ENCODE measurements at regions not wholly inside any gene's neighbourhood (a gene's known extent, or its start where the extent isn't known, plus 50 kb on each side); places are given as distances from the start of the nearest gene placed in this dataset.

GRCh38 chr4:42713391-42713790 is 56.5 kb upstream of the ATP8A1 start:
- Histone ChIP-seq H3K9ac (ENCODE audit: low read depth, low read length, poor library complexity) (no peak overlapping the region), H3K36me3 (replicated peaks in 1 of 2; ENCODE audit: control insufficient read depth in 2 of 2, insufficient read depth in 2 of 2, low read length in 2 of 2) (no peaks in the 10 kb centered on the region), H2BK5ac (ENCODE audit: low read length) (no peak overlapping the region), H2BK15ac (ENCODE audit: low read length) (no peak overlapping the region), H3K4me3 (ENCODE audit: low read length in 2 of 2) (no peak overlapping the region), H3K27ac (replicated peaks; ENCODE audit: low read length) (no peak overlapping the region), H2BK12ac (ENCODE audit: low read length) (no peak overlapping the region), H3K4me2 (ENCODE audit: insufficient read depth, low read length, poor library complexity, severe bottlenecking) (no peak overlapping the region), H2AFZ (ENCODE audit: low read length) (no peak overlapping the region), H3K9me3 (replicated peaks in 1 of 2; ENCODE audit: control insufficient read depth in 2 of 2, insufficient read depth in 1 of 2, low read depth in 1 of 2, low read length in 2 of 2) (no peaks in the 10 kb centered on the region), H4K91ac (ENCODE audit: low read depth, low read length, poor library complexity) (no peak overlapping the region), H3K27me3 (ENCODE audit: control insufficient read depth in 3 of 3, insufficient read depth in 3 of 3, low read depth in 1 of 3, low read length in 3 of 3) (no peaks in the 10 kb centered on the region), H3K23ac (ENCODE audit: low read depth, low read length, poor library complexity) (no peak overlapping the region), H2BK120ac (ENCODE audit: low read depth, low read length) (no peak overlapping the region), H3K4me1 (ENCODE audit: control insufficient read depth in 2 of 2, insufficient read depth in 1 of 2, low read depth in 1 of 2, low read length in 2 of 2) (no peaks in the 10 kb centered on the region), H3K79me1 (ENCODE audit: low read depth, low read length) (no peaks in the 10 kb centered on the region), H3K14ac (ENCODE audit: low read length) (no peak overlapping the region), H4K8ac (ENCODE audit: low read depth, low read length) (no peak overlapping the region), H3K4ac (ENCODE audit: low read length) (no peak overlapping the region), H3K18ac (ENCODE audit: low read length) (peak overlapping the region; percentile 20), H2AK5ac (ENCODE audit: low read depth, low read length) (no peak overlapping the region)
- no CpG with 5 or more reads among the region's 3 CpGs for WGBS, 2 donors (ENCODE audit: extremely low coverage in 2 of 2, insufficient read length in 2 of 2, insufficient replicate concordance in 1 of 2)
- no peak for DNase-seq (ENCODE audit: low spot score)

- Histone ChIP-seq H3K4ac (ENCODE audit: low read length) (no peak overlapping the region), H3K18ac (ENCODE audit: low read length) (no peak overlapping the region), H2BK15ac (ENCODE audit: low read length) (no peak overlapping the region), H3K23ac (ENCODE audit: low read depth, low read length, poor library complexity) (no peak overlapping the region), H4K91ac (ENCODE audit: low read depth, low read length, poor library complexity) (no peak overlapping the region), H3K9me3 (replicated peaks in 1 of 2; ENCODE audit: control insufficient read depth in 2 of 2, insufficient read depth in 1 of 2, low read depth in 1 of 2, low read length in 2 of 2) (no peaks in the 10 kb centered on the region), H3K36me3 (replicated peaks in 1 of 2; ENCODE audit: control insufficient read depth in 2 of 2, insufficient read depth in 2 of 2, low read length in 2 of 2) (no peaks in the 10 kb centered on the region), H3K4me3 (ENCODE audit: low read length in 2 of 2) (no peak overlapping the region), H2AFZ (ENCODE audit: low read length) (no peak overlapping the region), H3K9ac (ENCODE audit: low read depth, low read length, poor library complexity) (no peak overlapping the region), H3K27ac (replicated peaks; ENCODE audit: low read length) (no peak overlapping the region), H2BK5ac (ENCODE audit: low read length) (no peak overlapping the region), H3K27me3 (ENCODE audit: control insufficient read depth in 3 of 3, insufficient read depth in 3 of 3, low read depth in 1 of 3, low read length in 3 of 3) (no peaks in the 10 kb centered on the region), H3K14ac (ENCODE audit: low read length) (no peak overlapping the region), H2BK12ac (ENCODE audit: low read length) (no peak overlapping the region), H3K79me1 (ENCODE audit: low read depth, low read length) (no peaks in the 10 kb centered on the region), H2BK120ac (ENCODE audit: low read depth, low read length) (no peak overlapping the region), H4K8ac (ENCODE audit: low read depth, low read length) (no peak overlapping the region), H3K4me1 (ENCODE audit: control insufficient read depth in 2 of 2, insufficient read depth in 1 of 2, low read depth in 1 of 2, low read length in 2 of 2) (no peaks in the 10 kb centered on the region), H2AK5ac (ENCODE audit: low read depth, low read length) (no peak overlapping the region), H3K4me2 (ENCODE audit: insufficient read depth, low read length, poor library complexity, severe bottlenecking) (no peak overlapping the region)
- no CpG with 5 or more reads among the region's 2 CpGs for WGBS, 2 donors (ENCODE audit: extremely low coverage in 2 of 2, insufficient read length in 2 of 2, insufficient replicate concordance in 1 of 2)
- no peak for DNase-seq (ENCODE audit: low spot score)
These were observed 55.9 kb upstream of the ATP8A1 start for GRCh38 chr4:42712854-42713253.

GRCh38 chr4:42711496-42711895 is 54.6 kb upstream of the ATP8A1 start:
- Histone ChIP-seq H2BK120ac (ENCODE audit: low read depth, low read length) (no peak overlapping the region), H4K91ac (ENCODE audit: low read depth, low read length, poor library complexity) (no peak overlapping the region), H3K9ac (ENCODE audit: low read depth, low read length, poor library complexity) (no peak overlapping the region), H3K9me3 (replicated peaks in 1 of 2; ENCODE audit: control insufficient read depth in 2 of 2, insufficient read depth in 1 of 2, low read depth in 1 of 2, low read length in 2 of 2) (no peaks in the 10 kb centered on the region), H3K36me3 (replicated peaks in 1 of 2; ENCODE audit: control insufficient read depth in 2 of 2, insufficient read depth in 2 of 2, low read length in 2 of 2) (no peaks in the 10 kb centered on the region), H3K4me2 (ENCODE audit: insufficient read depth, low read length, poor library complexity, severe bottlenecking) (no peak overlapping the region), H3K18ac (ENCODE audit: low read length) (no peak overlapping the region), H3K27ac (replicated peaks; ENCODE audit: low read length) (no peak overlapping the region), H3K4ac (ENCODE audit: low read length) (no peak overlapping the region), H3K4me1 (ENCODE audit: control insufficient read depth in 2 of 2, insufficient read depth in 1 of 2, low read depth in 1 of 2, low read length in 2 of 2) (no peaks in the 10 kb centered on the region), H2AFZ (ENCODE audit: low read length) (no peak overlapping the region), H2BK5ac (ENCODE audit: low read length) (no peak overlapping the region), H3K14ac (ENCODE audit: low read length) (no peak overlapping the region), H3K4me3 (ENCODE audit: low read length in 2 of 2) (no peak overlapping the region), H2BK12ac (ENCODE audit: low read length) (no peak overlapping the region), H3K79me1 (ENCODE audit: low read depth, low read length) (no peaks in the 10 kb centered on the region), H3K23ac (ENCODE audit: low read depth, low read length, poor library complexity) (no peak overlapping the region), H4K8ac (ENCODE audit: low read depth, low read length) (no peak overlapping the region), H2AK5ac (ENCODE audit: low read depth, low read length) (no peak overlapping the region), H2BK15ac (ENCODE audit: low read length) (no peak overlapping the region), H3K27me3 (ENCODE audit: control insufficient read depth in 3 of 3, insufficient read depth in 3 of 3, low read depth in 1 of 3, low read length in 3 of 3) (no peaks in the 10 kb centered on the region)
- DNase-seq (ENCODE audit: low spot score): no peak

- Histone ChIP-seq H3K14ac (ENCODE audit: low read length) (no peak overlapping the region), H3K23ac (ENCODE audit: low read depth, low read length, poor library complexity) (no peak overlapping the region), H2BK120ac (ENCODE audit: low read depth, low read length) (no peak overlapping the region), H4K8ac (ENCODE audit: low read depth, low read length) (no peak overlapping the region), H4K91ac (ENCODE audit: low read depth, low read length, poor library complexity) (no peak overlapping the region), H3K9ac (ENCODE audit: low read depth, low read length, poor library complexity) (no peak overlapping the region), H2BK5ac (ENCODE audit: low read length) (no peak overlapping the region), H3K4me1 (ENCODE audit: control insufficient read depth in 2 of 2, insufficient read depth in 1 of 2, low read depth in 1 of 2, low read length in 2 of 2) (no peaks in the 10 kb centered on the region), H3K27me3 (ENCODE audit: control insufficient read depth in 3 of 3, insufficient read depth in 3 of 3, low read depth in 1 of 3, low read length in 3 of 3) (no peaks in the 10 kb centered on the region), H3K9me3 (replicated peaks in 1 of 2; ENCODE audit: control insufficient read depth in 2 of 2, insufficient read depth in 1 of 2, low read depth in 1 of 2, low read length in 2 of 2) (no peaks in the 10 kb centered on the region), H3K4ac (ENCODE audit: low read length) (no peak overlapping the region), H2AK5ac (ENCODE audit: low read depth, low read length) (no peak overlapping the region), H3K27ac (replicated peaks; ENCODE audit: low read length) (no peak overlapping the region), H3K18ac (ENCODE audit: low read length) (no peak overlapping the region), H3K4me2 (ENCODE audit: insufficient read depth, low read length, poor library complexity, severe bottlenecking) (no peak overlapping the region), H3K4me3 (ENCODE audit: low read length in 2 of 2) (no peak overlapping the region), H2BK15ac (ENCODE audit: low read length) (no peak overlapping the region), H2BK12ac (ENCODE audit: low read length) (no peak overlapping the region), H3K36me3 (replicated peaks in 1 of 2; ENCODE audit: control insufficient read depth in 2 of 2, insufficient read depth in 2 of 2, low read length in 2 of 2) (no peaks in the 10 kb centered on the region), H2AFZ (ENCODE audit: low read length) (no peak overlapping the region), H3K79me1 (ENCODE audit: low read depth, low read length) (no peaks in the 10 kb centered on the region)
- no peak for DNase-seq (ENCODE audit: low spot score)
These were observed 53.9 kb upstream of the ATP8A1 start for GRCh38 chr4:42710761-42711160.
